Astrocyte (in vitro differentiated cells and primary cell): ENCODE measurements at regions not wholly inside any gene's neighbourhood (a gene's known extent, or its start where the extent isn't known, plus 50 kb on each side); places are given as distances from the start of the nearest gene placed in this dataset.
"Not testable (repeated sequence)": the region's sequence is repeated elsewhere in the genome, so short reads cannot be mapped to it uniquely, and the experiment has no call there.

Experiments used
- CTCF ChIP-seq: IDR thresholded peaks from 2 replicates; pipeline ENCODE4 v1.5.1; 2011; ENCODE audit warnings: low read depth, mild to moderate bottlenecking, inconsistent platforms, low read length, moderate library complexity; ENCODE audit not compliant: insufficient read depth
- EZH2 ChIP-seq: IDR thresholded peaks from 2 replicates; pipeline ENCODE4 v1.6.1; 2012; ENCODE audit warnings: mild to moderate bottlenecking, low read length, inconsistent platforms; ENCODE audit not compliant: insufficient read depth

- not testable (repeated sequence) for TF ChIP-seq CTCF, EZH2
Measured at GRCh38 chr13:74241343-74241742, 107.1 kb upstream of the KLF12 start.
